ENCODE measurements at regions not wholly inside any gene's neighbourhood (a gene's known extent, or its start where the extent isn't known, plus 50 kb on each side); places are given as distances from the start of the nearest gene placed in this dataset.

DNA sequence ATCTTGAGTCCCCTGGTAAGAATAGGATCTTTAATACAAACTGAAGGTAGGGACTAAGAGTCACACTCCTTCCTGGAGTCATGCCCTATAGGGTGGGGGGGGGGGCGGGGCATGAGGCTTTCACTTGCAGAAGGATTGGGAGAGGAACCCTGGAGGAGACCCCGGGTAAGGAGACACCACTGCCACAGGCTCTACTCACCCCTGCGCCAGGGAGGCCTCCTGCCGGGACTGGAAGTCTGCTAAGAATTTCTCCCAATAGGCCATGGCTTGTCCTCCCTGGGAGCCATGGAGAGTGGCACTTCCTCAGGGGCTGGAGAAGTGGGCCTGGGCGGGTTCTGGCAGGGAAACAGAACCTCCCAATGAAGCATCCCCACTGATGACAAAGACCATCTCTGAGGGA, 645.3 kb upstream of the RAB6C start:
- Histone ChIP-seq H3K9ac (ENCODE audit: low read length) (no peak overlapping the region), H3K4me2 (ENCODE audit: low read depth, low read length, poor library complexity, severe bottlenecking) (no peak overlapping the region), H3K36me3 (ENCODE audit: low read length) (no peaks in the 10 kb centered on the region), H3K9me3 (ENCODE audit: insufficient read depth, low read length) (no peaks in the 10 kb centered on the region), H3K4me3 (ENCODE audit: insufficient read depth, low read length, poor library complexity, severe bottlenecking) (no peak overlapping the region), H3F3A (ENCODE audit: insufficient read depth) (no peaks in the 10 kb centered on the region), H3K27ac (ENCODE audit: low read depth, low read length) (no peak overlapping the region), H3K27me3 (ENCODE audit: low read length) (no peaks in the 10 kb centered on the region), H4K20me1 (ENCODE audit: low read depth, low read length) (no peaks in the 10 kb centered on the region), H3K79me2 (ENCODE audit: insufficient read depth, low read length) (no peaks in the 10 kb centered on the region), H3K9me2 (replicated peaks; ENCODE audit: insufficient read depth, low read length) (no peaks in the 10 kb centered on the region), H2AFZ (ENCODE audit: low read depth, low read length, severe bottlenecking) (no peak overlapping the region)
- TF ChIP-seq EZH2phosphoT487 (conservative IDR thresholded peaks at IDR 0.05; ENCODE audit: low read length) = no peak
- TF ChIP-seq, protein P1, sequence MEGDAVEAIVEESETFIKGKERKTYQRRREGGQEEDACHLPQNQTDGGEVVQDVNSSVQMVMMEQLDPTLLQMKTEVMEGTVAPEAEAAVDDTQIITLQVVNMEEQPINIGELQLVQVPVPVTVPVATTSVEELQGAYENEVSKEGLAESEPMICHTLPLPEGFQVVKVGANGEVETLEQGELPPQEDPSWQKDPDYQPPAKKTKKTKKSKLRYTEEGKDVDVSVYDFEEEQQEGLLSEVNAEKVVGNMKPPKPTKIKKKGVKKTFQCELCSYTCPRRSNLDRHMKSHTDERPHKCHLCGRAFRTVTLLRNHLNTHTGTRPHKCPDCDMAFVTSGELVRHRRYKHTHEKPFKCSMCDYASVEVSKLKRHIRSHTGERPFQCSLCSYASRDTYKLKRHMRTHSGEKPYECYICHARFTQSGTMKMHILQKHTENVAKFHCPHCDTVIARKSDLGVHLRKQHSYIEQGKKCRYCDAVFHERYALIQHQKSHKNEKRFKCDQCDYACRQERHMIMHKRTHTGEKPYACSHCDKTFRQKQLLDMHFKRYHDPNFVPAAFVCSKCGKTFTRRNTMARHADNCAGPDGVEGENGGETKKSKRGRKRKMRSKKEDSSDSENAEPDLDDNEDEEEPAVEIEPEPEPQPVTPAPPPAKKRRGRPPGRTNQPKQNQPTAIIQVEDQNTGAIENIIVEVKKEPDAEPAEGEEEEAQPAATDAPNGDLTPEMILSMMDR (IDR thresholded peaks at IDR 0.05; ENCODE audit: insufficient read depth, low read length, poor library complexity, severe bottlenecking) = no peak

DNA sequence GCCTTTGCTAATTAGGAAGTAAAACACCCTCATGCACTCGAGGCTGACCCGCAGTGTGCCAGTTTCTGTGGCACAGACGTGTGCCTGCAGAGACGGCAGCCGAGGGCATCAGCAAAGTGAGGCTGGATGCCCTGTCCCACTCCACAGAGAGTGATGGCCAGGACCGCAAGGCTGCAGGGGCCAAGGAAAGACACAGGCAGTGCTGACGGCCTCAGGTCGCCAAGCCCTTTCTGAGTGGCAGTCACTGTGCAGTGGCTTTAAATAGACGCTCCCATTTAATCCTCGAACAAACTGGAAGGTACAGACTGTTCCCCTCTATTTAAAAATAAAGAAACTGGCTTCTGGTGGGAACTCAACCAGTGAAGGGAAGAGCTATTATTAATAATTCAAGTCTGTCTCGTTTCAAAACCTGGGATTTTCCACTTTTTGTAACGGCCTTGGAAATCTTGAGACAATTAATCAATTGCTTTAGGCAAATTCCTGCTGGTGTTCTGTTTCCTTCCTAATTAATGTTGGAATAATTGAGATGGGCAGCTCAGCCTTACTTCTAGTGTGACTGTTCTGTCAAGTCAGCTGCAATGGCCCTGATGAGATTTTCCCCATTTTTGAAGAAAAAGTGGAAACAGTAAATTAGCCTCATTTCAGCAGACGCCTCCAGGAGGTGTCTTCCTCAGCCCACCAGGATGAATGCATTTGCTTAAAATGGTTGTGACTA, 644.6 kb upstream of the RAB6C start:
- Histone ChIP-seq H3K4me2 (ENCODE audit: low read depth, low read length, poor library complexity, severe bottlenecking) (no peak overlapping the region), H3K9ac (ENCODE audit: low read length) (no peak overlapping the region), H3K27me3 (ENCODE audit: low read length) (no peaks in the 10 kb centered on the region), H3F3A (ENCODE audit: insufficient read depth) (no peaks in the 10 kb centered on the region), H2AFZ (ENCODE audit: low read depth, low read length, severe bottlenecking) (no peak overlapping the region), H3K79me2 (ENCODE audit: insufficient read depth, low read length) (no peaks in the 10 kb centered on the region), H3K9me2 (replicated peaks; ENCODE audit: insufficient read depth, low read length) (no peaks in the 10 kb centered on the region), H3K36me3 (ENCODE audit: low read length) (no peaks in the 10 kb centered on the region), H3K27ac (ENCODE audit: low read depth, low read length) (no peak overlapping the region), H3K4me3 (ENCODE audit: insufficient read depth, low read length, poor library complexity, severe bottlenecking) (no peak overlapping the region), H3K9me3 (ENCODE audit: insufficient read depth, low read length) (no peaks in the 10 kb centered on the region), H4K20me1 (ENCODE audit: low read depth, low read length) (no peaks in the 10 kb centered on the region)
- no peak for TF ChIP-seq EZH2phosphoT487 (conservative IDR thresholded peaks at IDR 0.05; ENCODE audit: low read length)
- TF ChIP-seq, protein P1 (IDR thresholded peaks at IDR 0.05; ENCODE audit: insufficient read depth, low read length, poor library complexity, severe bottlenecking) = no peak

DNA sequence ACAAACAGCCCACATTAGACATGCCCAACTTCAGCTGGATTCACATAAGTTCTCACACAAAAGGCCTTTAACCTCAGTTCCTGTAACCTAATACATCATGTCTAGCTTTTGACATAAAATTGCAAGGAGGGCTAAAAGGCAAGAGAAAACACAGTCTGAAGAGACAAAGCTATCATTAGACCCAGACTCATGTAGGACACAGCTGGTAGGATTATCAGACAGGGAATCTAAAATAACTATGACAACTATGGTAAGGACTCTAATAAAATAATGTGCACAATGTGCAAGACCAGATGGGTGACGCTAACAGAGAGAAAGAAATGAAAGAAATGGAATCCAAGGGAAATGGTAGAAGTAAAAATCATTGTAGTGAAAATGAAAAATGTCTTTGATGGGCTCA, 643.2 kb upstream of the RAB6C start:
- H2AFZ ChIP-seq (ENCODE audit: low read depth, low read length, severe bottlenecking) = no peak overlapping the region
- no peak for TF ChIP-seq EZH2phosphoT487 (conservative IDR thresholded peaks at IDR 0.05; ENCODE audit: low read length)
- TF ChIP-seq, protein P1 (IDR thresholded peaks at IDR 0.05; ENCODE audit: insufficient read depth, low read length, poor library complexity, severe bottlenecking) = no peak

More for the DNA sequence above, 643.2 kb upstream of the RAB6C start:
- Histone ChIP-seq H3K27ac (ENCODE audit: low read depth, low read length) (no peak overlapping the region), H3K9me3 (ENCODE audit: insufficient read depth, low read length) (no peaks in the 10 kb centered on the region), H3K79me2 (ENCODE audit: insufficient read depth, low read length) (no peaks in the 10 kb centered on the region), H3K4me3 (ENCODE audit: insufficient read depth, low read length, poor library complexity, severe bottlenecking) (no peak overlapping the region), H3F3A (ENCODE audit: insufficient read depth) (no peaks in the 10 kb centered on the region), H3K9me2 (replicated peaks; ENCODE audit: insufficient read depth, low read length) (no peaks in the 10 kb centered on the region), H4K20me1 (ENCODE audit: low read depth, low read length) (no peaks in the 10 kb centered on the region), H3K4me2 (ENCODE audit: low read depth, low read length, poor library complexity, severe bottlenecking) (no peak overlapping the region), H3K27me3 (ENCODE audit: low read length) (no peaks in the 10 kb centered on the region), H3K36me3 (ENCODE audit: low read length) (no peaks in the 10 kb centered on the region), H3K9ac (ENCODE audit: low read length) (no peak overlapping the region)
